Panc1 (cell line): ENCODE measurements at regions not wholly inside any gene's neighbourhood (a gene's known extent, or its start where the extent isn't known, plus 50 kb on each side); places are given as distances from the start of the nearest gene placed in this dataset.

Source experiments
- CTCF ChIP-seq: fragments of 450-650 bp; IDR thresholded peaks from 2 replicates; pipeline ENCODE4 v1.5.1; 2017; ENCODE audit warnings: mild to moderate bottlenecking
- POLR2AphosphoS5 ChIP-seq: IDR thresholded peaks from 2 replicates; pipeline ENCODE4 v1.6.1; 2012; ENCODE audit warnings: mild to moderate bottlenecking, low read depth, low read length, moderate library complexity
- SIN3A ChIP-seq: IDR thresholded peaks from 2 replicates; pipeline ENCODE4 v1.6.1; 2012; ENCODE audit warnings: low read depth, mild to moderate bottlenecking, low read length, moderate library complexity, borderline replicate concordance; ENCODE audit not compliant: insufficient read depth

GRCh38 chr1:70805641-70806040 lies 242.0 kb downstream of the PTGER3 start:
- TF ChIP-seq CTCF = no peak
- no peak for TF ChIP-seq POLR2AphosphoS5
- no peak for TF ChIP-seq SIN3A
